DMS153 treated with DMSO at 0.1 percent for 48 hours (cell line): ENCODE measurements at regions not wholly inside any gene's neighbourhood (a gene's known extent, or its start where the extent isn't known, plus 50 kb on each side); places are given as distances from the start of the nearest gene placed in this dataset.

Experiments used
- DNase-seq: peaks from one replicate; lab custom pipeline; 2025; ENCODE audit not compliant: unreplicated experiment; lab: John Stamatoyannopoulos, UW

- DNase-seq: no peak
Measured at GRCh38 chr5:52392321-52392720, 395.4 kb upstream of the ITGA1 start.

GRCh38 chr5:52409835-52410234 lies 377.9 kb upstream of the ITGA1 start:
- DNase-seq: no peak

GRCh38 chr5:52419357-52419756 lies 368.4 kb upstream of the ITGA1 start:
- DNase-seq: no peak

GRCh38 chr5:52427615-52428014 lies 360.1 kb upstream of the ITGA1 start:
- no peak for DNase-seq

GRCh38 chr5:52428977-52429489 lies 358.7 kb upstream of the ITGA1 start:
- DNase-seq: no peak

GRCh38 chr5:52441768-52442167 lies 345.9 kb upstream of the ITGA1 start:
- no peak for DNase-seq

GRCh38 chr5:52443187-52443586 lies 344.5 kb upstream of the ITGA1 start:
- DNase-seq: no peak

GRCh38 chr5:52448111-52448510 lies 339.6 kb upstream of the ITGA1 start:
- no peak for DNase-seq

- no peak for DNase-seq
Measured at GRCh38 chr5:52449516-52449915, 338.2 kb upstream of the ITGA1 start.

GRCh38 chr5:52452098-52452497 lies 335.6 kb upstream of the ITGA1 start:
- no peak for DNase-seq

GRCh38 chr5:52453176-52453575 lies 334.5 kb upstream of the ITGA1 start:
- DNase-seq: no peak

GRCh38 chr5:52455920-52456319 lies 331.8 kb upstream of the ITGA1 start:
- DNase-seq: no peak

GRCh38 chr5:52457810-52458209 lies 329.9 kb upstream of the ITGA1 start:
- DNase-seq: no peak

- no peak for DNase-seq
Measured at GRCh38 chr5:52466113-52466512, 321.6 kb upstream of the ITGA1 start.

- no peak for DNase-seq
Measured at GRCh38 chr5:52466749-52467520, 320.8 kb upstream of the ITGA1 start.

GRCh38 chr5:52468976-52469375 lies 318.7 kb upstream of the ITGA1 start:
- DNase-seq: no peak

GRCh38 chr5:52469420-52469819 lies 318.3 kb upstream of the ITGA1 start:
- DNase-seq: no peak

- DNase-seq: no peak
Measured at GRCh38 chr5:52469835-52470234, 317.9 kb upstream of the ITGA1 start.

- DNase-seq: no peak
Measured at GRCh38 chr5:52476346-52476745, 311.4 kb upstream of the ITGA1 start.

- no peak for DNase-seq
Measured at GRCh38 chr5:52481201-52481600, 306.5 kb upstream of the ITGA1 start.

- no peak for DNase-seq
Measured at GRCh38 chr5:52481851-52482250, 305.9 kb upstream of the ITGA1 start.

- DNase-seq: peak; percentile 82
Measured at GRCh38 chr5:52491071-52491787, 296.5 kb upstream of the ITGA1 start.
